PFSK-1 (cell line): ENCODE measurements at regions not wholly inside any gene's neighbourhood (a gene's known extent, or its start where the extent isn't known, plus 50 kb on each side); places are given as distances from the start of the nearest gene placed in this dataset.

Experiments
- POLR2AphosphoS5 ChIP-seq: IDR thresholded peaks from 2 replicates; pipeline ENCODE4 v1.6.1; 2012; ENCODE audit warnings: low read depth, mild to moderate bottlenecking, control low read depth, low read length, moderate library complexity
- REST ChIP-seq, 2 experiments: IDR thresholded peaks; 2 replicates each; pipeline versions ENCODE4 v1.6.1 to v1.8.0; 2011 to 2012; ENCODE audit warnings: low read depth in 2 of 2, low read length in 2 of 2, control low read depth in 1 of 2, inconsistent platforms in 1 of 2, mild to moderate bottlenecking in 1 of 2, moderate library complexity in 1 of 2; ENCODE audit not compliant: insufficient read depth in 1 of 2
- SIN3A ChIP-seq: IDR thresholded peaks from 2 replicates; pipeline ENCODE4 v1.6.1; 2012; ENCODE audit warnings: mild to moderate bottlenecking, low read length, moderate library complexity, borderline replicate concordance; ENCODE audit not compliant: insufficient read depth
- TAF1 ChIP-seq: IDR thresholded peaks from 2 replicates; pipeline ENCODE4 v1.6.1; 2012; ENCODE audit warnings: low read length, control low read depth, borderline replicate concordance; ENCODE audit not compliant: insufficient read depth

- TF ChIP-seq REST (IDR thresholded peaks at IDR 0.05; ENCODE audit: insufficient read depth in 1 of 2, low read depth in 2 of 2, low read length in 2 of 2), result no peak
- no peak for TF ChIP-seq POLR2AphosphoS5
- TF ChIP-seq TAF1, result no peak
- TF ChIP-seq SIN3A, result no peak
Observed at GRCh38 chr4:108359130-108359985, 190.6 kb upstream of the LEF1 start.
